ENCODE measurements at regions not wholly inside any gene's neighbourhood (a gene's known extent, or its start where the extent isn't known, plus 50 kb on each side); places are given as distances from the start of the nearest gene placed in this dataset.

DNA sequence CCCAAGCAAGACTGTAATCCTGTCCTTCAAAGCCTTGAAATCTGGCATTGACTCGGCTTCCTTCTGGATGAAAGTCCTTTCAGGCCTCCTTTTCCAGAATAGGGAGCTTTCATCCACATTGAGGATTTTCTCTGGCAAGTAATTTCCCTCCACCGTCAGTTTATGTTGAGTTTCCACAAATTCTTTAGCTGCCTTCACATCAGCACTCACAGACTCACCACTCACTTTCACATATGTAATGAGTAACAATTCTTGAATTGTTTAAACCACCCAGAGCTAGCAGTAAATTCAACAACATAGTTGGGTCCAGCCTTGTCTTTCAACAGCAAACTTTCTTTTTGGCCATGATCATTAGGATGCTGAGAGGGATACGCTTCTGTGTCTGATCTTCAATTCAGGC is 84.3 kb upstream of the PRDM11 start:
- no peak for DNase-seq (ENCODE audit: low read depth in 1 of 2, low spot score in 1 of 2)

DNA sequence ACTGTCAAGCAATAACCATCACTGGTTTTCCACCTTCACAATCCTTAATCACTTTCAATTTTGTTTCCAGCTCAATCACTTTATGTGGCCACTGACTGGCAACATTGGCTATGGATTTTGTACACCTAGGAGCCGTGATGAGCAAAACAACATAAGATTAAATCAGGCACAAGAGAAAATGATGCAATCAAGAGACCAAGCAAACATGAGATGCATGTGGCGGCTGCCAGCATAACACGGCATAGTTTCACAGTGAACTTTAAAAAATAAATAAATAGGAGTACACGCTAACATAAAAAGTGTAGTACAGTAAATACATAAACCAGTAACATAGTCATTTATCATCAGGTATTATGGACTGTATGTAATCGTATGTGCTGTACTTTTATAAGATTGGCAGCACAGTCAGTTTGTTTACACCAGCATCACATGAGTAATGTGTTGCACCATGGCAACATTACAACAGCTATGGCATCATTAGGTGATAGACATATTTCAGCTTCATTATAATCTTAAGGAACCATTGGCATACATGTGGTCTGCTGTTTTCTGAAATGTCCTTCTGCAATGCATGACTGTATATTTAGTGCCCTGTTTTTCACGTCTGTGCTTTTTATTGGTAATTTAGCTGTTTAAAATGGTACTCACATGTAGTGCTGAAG is 83.3 kb upstream of the PRDM11 start:
- no peak for DNase-seq (ENCODE audit: low read depth in 1 of 2, low spot score in 1 of 2)

DNA sequence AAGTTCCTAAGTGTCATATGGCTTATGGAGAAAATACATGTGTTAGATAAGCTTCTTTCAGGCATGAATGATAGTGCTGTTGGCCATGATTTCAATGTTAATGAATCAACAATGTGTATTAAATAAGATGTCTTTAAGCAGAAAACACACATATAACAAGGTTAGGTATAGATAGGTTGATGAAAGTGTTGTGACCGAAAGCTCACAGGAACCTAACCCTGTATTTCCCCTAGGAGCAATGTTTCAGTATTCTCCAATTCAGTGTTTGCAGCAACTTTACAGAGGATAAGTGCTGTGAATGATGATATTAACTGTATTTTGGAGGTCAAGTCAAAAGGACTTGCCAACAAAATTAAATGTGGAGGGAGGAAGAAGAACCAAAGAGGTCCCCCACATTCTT is 82.8 kb upstream of the PRDM11 start:
- DNase-seq (ENCODE audit: low read depth in 1 of 2, low spot score in 1 of 2), result no peak

DNA sequence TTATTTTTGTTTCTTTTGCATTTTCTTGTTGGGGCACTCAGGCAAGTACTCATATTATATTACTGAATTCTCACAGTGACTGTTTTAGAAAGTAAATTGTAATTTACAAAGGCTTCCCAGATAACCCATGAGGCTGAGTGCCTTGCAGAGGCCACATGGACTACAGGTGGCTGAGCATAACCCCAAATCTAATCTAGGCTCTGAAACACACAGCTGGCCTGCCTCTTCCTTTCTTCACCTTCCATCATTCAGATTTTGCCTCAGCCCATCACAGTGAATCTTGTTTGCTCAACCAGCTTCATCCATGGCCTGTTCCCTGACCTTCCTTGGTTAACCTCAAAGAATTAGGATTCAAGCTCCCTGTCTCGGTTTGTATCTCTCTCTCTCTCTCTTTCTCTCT is 78.5 kb upstream of the PRDM11 start:
- no peak for DNase-seq (ENCODE audit: low read depth in 1 of 2, low spot score in 1 of 2)

DNA sequence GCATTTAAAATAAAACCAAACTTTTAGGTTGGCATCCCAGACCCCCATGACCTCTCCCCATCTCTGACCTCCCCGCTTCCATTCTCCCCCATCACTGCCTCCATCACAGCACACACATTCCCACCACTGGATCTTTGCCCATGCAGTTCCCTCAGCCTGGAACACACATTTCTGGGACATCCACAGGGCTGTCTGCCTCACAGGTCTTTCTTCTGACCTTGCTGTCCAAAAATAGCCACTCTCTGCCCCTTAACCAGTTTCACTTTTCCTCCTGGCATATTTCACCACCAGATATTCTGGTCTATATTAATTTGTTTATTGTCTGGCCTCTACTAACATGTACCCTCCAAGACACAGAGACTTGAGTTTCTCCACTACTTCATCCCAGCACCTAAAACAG is 75.2 kb upstream of the PRDM11 start:
- DNase-seq (ENCODE audit: low read depth in 1 of 2, low spot score in 1 of 2), result no peak

DNA sequence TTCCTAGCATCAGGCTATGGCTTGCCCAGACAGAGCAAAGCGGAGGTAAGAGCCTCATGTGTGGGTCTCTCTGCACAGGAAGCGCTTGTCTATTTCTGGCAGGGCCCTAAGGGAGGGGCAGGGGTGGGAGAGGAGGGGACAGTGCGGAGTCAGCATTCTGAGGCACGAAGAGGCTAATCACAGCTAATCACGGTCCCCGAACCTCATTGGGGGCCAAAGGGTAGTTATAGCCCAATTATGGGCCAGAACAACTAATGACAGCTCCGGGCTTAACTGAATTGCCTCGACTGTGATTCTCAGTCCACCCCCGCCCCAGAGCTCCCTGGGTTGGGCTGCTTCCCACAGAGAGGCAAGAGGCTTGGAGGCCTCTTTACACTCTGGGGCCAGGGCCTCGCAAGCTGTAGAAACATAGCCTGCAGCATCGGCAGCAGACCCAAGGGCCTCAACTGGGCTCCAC is 72.7 kb upstream of the PRDM11 start:
- DNase-seq (ENCODE audit: low read depth in 1 of 2, low spot score in 1 of 2), result no peak

DNA sequence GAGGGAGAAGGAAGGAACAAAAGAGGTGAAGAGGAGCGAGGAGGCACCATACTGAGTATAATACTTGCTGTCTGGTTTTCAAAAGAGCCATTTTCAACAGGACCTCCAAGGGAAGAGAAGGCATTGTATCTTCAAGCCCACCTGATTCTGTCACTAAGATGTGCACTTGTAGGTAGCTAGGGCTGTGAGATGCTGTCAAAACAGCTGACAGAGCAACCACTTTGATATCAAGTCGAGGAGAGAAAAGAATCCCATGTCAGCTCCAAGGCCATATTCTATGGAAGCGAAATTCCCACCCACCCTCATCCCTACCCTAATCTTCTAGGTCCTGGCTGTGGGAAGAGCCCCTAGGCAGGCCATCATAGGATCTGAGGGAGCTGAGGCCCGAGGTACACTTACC is 70.9 kb upstream of the PRDM11 start:
- no peak for DNase-seq (ENCODE audit: low read depth in 1 of 2, low spot score in 1 of 2)

DNA sequence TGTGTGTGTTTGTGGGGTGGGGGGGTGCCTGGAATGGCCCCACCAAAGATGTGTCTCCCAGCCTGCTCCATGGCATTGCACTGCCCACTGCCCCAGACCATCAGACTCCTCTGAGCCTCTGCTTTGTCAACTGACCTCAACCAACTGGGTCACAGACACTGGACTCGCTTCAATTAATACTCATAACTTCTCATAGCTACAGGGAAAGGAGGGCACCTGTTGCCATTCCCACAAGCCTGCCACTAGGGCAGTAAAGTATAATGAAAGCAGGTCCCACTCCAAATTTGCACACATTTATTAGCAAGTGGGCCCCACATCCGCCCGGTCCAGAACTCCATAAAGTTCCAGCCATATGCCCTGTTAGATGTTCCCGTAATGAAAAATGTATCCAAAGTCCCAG is 70.5 kb upstream of the PRDM11 start:
- no peak for DNase-seq (ENCODE audit: low read depth in 1 of 2, low spot score in 1 of 2)

DNA sequence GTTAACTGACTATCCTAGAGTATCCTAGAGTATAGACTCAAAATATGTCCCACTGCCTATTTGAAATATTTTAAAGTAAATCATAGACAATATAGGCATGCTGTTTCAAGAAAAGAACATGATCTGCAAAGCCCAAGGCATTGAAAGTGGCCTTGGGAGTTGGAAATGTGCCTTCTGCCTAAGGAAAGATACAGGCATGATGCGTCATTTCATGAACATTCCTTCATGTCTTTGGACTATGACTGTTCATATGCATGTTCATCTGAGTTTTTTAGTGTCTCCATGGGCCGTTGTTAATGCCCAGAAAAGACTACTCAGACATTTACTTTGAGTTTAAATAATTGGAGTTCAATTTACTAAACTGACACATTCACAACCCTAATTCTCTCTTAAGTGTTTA is 69.7 kb upstream of the PRDM11 start:
- DNase-seq (ENCODE audit: low read depth in 1 of 2, low spot score in 1 of 2), result no peak

DNA sequence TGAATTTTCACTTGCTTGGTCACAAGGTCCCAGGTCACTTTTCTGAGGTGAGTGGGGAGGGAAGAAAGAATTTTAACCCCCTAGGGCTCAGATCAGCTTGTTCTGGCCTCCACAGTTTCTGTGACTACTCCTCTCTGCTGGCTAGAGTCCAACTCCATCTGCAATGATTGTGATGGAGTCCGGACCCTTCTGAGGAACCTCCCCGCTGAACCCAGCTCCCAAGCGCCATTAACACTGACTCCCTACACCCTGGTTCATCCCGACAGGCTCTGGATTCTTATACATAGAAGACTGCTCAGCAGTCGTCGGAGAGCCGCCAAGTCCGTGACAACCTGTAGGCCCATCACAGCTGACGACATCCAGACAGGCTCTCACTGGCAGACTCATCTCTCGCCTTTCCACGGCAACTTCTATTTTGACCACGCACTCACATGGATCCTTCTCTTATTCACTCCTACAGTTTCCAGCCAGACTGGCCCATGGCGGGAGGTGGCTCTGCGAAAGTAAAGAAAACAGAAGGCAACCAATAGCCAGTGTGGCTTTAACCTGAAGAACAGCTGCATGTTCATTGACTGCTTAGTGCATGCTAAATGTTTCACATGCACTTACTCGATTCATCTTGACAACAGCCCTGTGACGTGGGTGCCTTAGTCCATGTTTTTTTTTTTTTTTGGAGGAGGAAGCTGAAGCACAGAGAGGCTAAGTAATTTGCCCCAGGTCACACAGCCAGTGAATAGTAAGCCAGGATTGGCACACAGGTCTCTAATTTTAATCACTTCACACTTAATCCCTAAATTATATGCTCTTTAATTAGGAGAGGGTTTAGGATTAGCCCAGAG is 68.0 kb upstream of the PRDM11 start:
- no peak for DNase-seq (ENCODE audit: low read depth in 1 of 2, low spot score in 1 of 2)

DNA sequence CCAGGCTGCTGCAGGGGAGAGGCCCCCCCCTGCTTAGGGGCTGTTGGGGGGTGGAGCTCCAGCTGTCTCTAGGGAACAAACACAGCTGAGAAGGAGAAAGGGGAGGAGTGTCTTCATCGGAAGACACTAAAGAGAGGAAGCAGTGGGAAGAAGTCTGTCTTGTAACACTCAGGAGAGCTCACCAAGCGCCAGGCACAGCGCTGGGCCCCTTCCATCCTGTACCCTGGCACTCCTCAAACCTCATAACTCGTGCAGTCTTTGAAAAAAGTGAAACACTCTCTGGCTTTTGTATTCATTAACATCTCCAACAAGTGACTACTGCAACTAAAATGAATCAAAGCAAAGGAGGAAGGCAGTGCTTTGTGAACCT is 67.4 kb upstream of the PRDM11 start:
- no peak for DNase-seq (ENCODE audit: low read depth in 1 of 2, low spot score in 1 of 2)

DNA sequence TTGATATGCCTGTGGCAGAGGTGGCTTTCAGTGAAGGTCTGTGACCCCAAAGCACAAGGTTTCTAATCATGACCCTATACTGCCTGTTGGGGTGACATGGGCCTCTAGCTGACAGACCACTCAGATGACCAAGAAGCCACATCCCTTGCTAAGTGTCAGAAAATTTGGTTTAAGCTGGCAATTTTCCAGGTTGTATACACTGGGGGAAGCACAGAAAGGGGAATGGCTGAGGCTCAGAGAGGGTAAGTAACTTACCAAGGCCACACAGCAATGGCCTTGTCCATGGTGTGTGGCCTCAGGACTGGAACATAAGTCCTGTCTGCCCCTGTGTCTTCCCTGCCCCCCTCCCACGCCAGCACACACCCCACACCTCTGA is 66.9 kb upstream of the PRDM11 start:
- no peak for DNase-seq (ENCODE audit: low read depth in 1 of 2, low spot score in 1 of 2)

DNA sequence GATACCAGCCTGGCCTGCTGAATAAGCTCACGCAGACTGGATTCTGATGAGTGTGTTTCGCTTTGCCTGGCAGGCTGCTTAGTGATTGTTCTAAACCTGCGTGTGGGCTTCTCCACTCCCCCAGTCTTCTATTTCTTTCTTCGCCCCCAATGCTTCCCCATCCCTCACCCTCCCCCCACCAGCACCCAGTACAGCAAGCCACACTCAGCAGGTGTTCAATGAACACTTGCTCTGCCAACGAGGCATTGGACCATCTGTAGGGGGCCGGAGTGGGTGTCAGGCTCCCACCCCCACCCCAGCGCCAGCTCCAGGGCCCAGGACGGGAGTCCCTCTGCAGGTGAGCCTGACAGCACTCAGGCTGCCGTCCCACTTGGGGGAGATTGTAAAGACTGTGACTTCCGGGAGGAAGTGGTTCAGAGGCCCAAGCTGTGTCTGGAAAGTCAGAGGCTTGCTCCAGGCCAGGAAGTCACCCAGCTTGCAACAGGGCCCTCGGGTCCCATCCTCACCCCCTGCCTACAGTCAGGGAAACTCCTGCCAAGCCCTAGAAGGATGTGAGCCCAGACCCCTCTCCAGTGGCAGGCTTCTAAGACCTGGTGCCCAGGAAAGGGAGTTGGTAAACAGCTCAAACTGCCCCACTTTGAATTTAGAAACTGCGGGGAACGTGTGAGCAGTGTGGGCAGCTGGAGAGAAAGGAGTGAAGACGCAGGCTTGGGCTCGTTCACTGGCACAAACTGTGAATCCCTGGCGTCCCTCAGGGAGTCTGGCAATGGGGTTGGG is 66.3 kb upstream of the PRDM11 start:
- peak; percentile 37 to 45 for DNase-seq (ENCODE audit: low read depth in 1 of 2, low spot score in 1 of 2)

DNA sequence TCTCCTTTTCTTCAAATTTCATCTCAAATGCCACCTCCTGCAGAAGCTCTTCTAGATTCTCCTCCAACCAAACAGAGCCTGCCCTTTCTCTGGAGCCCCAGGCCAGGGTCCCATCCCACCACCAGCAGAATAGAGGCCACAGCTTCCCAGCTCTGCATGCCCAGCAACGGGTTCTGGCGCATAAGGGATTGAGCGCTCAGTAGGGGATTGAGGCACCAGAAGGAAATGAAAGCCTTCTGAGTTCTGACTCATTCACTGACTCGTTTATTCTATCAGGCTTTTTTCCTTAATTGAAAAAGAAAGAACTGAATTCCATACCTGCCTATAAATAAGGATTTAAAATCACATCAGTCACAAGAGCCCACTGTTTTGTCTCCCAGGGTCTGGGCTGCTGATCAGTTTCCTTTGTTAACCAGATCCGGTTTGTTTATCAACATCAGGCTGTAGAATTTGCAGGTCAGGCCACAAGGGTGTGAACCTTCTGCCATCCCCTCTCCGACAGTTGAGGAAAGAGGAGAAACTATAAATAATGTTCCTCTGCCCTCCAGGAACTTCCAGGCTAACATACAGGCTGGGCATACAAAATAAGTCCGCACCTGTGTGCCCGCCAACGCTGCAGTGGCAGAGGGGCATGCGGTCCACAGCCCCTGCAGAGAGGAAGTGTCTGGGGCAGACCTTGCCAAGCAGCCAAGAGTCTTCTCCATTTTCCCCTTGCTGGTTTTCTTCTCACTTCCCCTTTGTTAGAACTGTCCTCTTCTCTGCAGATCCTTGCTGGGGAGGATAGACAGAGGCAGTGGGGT is 63.5 kb upstream of the PRDM11 start:
- DNase-seq (ENCODE audit: low read depth in 1 of 2, low spot score in 1 of 2), result no peak

DNA sequence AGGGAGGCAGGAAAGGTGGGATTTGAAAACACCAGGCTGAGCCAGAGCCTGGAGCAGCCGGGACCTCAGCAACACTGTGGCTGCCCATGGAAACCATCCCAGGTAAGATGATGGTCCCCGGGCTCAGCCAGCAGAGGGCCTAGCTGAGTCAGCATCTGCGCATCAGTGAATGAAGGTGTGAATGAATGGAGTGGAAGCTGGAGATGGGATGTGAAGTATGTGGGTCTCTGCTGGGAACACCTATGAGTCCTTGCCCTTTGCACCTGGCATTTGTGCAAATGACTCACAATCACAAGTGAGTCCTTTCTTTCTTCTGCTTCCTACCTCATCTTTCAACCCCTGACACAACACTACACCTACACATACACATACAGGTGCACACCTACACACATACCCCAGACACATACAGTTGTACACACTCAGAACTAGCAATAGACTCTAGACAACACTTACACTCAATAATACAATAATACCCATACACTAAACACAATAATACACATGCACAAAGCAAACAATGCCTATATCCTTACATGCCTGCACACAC is 62.8 kb upstream of the PRDM11 start:
- no peak for DNase-seq (ENCODE audit: low read depth in 1 of 2, low spot score in 1 of 2)

DNA sequence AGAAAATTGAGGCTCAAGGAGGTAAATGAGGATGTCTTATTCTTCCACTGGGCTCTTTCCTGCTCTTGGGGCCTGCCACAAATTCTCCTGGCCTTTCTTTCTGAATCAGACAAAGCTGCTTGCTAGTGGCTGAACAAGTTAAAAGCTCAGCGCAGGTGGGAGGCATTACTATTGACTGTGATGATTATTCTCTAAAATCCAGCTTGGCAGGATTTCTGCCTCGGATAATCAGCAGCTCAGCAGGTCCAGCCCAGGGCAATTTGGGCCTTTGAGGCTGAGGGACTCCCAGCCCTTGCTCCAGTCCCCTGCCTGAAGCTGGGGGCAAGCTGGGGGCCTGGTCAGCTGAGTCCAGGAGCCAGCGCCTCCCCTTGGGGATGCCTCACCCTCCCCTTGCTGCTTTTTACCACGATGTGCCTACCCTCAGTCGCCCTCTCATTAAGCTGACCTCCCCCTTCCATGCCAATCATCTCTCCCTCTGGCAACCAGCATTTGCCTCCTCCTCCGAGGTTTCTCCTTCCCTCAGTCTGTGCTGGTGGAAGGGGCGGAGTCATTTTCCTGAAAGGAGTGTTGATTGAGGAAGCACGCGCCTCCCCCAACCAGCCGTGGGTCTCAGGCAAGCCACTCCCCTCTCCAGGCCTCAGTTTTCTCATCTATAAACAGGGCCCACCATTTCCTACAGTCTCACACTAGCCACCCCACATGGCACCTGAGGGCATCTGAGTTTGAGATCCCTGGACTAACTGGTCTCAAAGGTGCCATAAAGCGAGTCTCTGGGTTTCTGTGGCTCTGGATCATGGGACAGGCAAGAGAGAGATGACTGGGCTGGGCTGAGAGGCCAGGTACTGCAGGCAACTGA is 60.6 kb upstream of the PRDM11 start:
- DNase-seq (ENCODE audit: low read depth in 1 of 2, low spot score in 1 of 2), result no peak

DNA sequence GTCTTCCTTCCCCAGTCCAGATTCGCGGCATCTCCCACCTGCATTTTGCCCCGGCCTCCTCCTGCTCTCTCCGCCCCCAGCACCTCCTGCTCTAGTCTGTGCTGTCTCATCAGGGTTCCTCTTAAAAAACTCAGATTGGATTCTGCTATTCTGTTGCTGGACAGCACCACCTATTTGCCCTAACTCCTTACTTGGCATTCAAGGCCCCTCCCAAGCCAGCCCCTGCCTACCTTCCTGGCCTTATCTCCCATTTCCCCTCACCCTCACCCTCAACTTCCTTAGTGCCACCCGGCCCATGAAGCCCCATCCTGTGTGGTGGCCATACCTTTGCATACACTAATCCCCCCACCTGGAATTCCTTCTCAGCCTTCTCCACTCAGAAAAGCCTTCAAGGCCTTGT is 59.9 kb upstream of the PRDM11 start:
- DNase-seq (ENCODE audit: low read depth in 1 of 2, low spot score in 1 of 2), result no peak

DNA sequence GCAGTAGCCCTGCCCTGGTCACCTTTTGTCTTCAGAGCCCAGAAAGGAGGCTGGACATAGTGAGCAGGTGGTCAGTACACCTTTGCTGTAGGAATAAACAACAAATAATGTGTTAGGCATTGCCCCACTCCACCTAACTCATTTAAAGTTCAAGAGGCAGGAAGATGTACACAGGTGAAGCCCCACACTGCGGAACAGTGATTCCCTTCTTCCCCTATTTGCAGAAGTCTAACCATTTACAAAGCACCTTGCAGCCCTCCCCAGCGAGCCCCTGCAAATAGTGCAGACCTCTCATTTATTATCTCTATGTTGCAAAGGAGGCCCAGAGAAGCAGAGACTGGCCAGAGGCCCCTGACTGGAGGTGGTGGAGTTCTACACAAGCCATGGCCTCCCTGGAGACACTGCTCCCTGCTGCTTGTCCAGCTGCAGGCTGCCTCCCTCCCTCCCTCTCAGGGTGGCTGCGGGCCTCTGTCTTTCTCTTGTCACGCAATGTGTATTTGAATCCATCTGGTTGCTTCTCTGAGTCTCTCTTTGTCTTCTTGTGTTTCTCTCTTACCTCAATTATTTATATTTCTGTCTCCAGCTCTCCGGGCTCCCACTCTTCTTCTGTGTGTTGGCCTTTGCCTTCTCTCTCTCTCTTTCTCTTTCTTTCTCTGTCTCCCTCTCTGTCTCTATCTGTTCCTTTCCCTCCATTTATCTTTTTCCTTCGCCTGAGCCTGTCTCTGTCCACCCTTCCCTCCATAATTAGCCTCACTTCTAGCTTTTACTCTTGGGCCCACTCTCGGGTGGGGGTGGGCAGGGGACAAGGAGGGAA is 59.1 kb upstream of the PRDM11 start:
- no peak for DNase-seq (ENCODE audit: low read depth in 1 of 2, low spot score in 1 of 2)

DNA sequence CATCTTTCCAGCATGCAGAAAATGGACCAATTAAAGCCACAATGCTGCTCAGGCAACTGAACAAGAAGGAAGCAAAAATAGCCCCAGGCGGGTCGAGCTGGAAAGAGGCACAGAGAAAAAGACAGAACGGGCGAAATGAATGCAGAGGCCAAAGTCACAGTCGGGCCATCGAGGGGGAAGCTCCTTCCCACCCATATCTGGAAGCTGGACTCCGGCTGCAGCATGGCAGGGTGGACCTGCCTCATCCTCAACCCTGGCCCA is 58.6 kb upstream of the PRDM11 start:
- no peak for DNase-seq (ENCODE audit: low read depth in 1 of 2, low spot score in 1 of 2)

DNA sequence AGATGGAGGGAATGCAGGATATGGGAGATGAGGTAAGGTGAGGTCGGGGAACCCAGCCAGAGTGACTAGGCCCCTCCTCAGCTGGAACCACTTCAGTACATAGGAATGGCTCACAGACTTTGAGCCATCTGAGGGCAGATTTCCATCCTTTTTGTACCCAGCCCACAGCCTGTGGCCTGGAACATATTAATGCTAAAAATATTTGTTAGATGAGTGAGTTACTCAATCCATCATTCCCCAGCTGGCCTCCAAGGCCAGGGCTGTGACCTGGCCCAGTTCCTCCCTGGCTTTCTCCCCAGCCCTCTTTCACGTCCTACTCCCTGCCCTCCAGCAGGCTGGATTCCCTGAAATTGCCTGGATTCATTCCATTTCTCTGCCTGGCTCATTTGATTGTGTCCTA is 57.2 kb upstream of the PRDM11 start:
- no peak for DNase-seq (ENCODE audit: low read depth in 1 of 2, low spot score in 1 of 2)

Data from activated T-helper 1 cell treated with anti-CD3 and anti-CD28 coated beads, Interleukin-2, amount 50 U/mL, for 16 hours (primary cell).